Calu3 (cell line): ENCODE measurements at regions not wholly inside any gene's neighbourhood (a gene's known extent, or its start where the extent isn't known, plus 50 kb on each side); places are given as distances from the start of the nearest gene placed in this dataset.

Experiments
- BruUV-seq: library from RNA; stranded (reverse); fragments of 400-500 nt; replicated peaks from 2 replicates; lab custom pipeline; 2021; lab: Mats Ljungman, UMichigan
- CTCF ChIA-PET: fragments of 300-600 bp; sonication (Branson Sonifier 250); formaldehyde crosslinking; loops from one replicate; lab custom pipeline; 2022; ENCODE audit warnings: antibody characterized with exemption; lab: Charles Lee
- DNase-seq: peaks from one replicate; pipeline ENCODE4 v3.0.0; 2022
- H3K27ac Mint-ChIP-seq: one replicate; pipeline ENCODE4 v1.8.0; 2022; ENCODE audit warnings: mixed read lengths; ENCODE audit not compliant: unreplicated experiment
- H3K27me3 Mint-ChIP-seq: one replicate; pipeline ENCODE4 v1.8.0; 2022; ENCODE audit warnings: mixed read lengths; ENCODE audit not compliant: unreplicated experiment
- H3K36me3 Mint-ChIP-seq: one replicate; pipeline ENCODE4 v1.8.0; 2022; ENCODE audit warnings: mild to moderate bottlenecking, moderate library complexity, mixed read lengths; ENCODE audit not compliant: insufficient read depth, unreplicated experiment
- H3K4me1 Mint-ChIP-seq: one replicate; pipeline ENCODE4 v1.8.0; 2022; ENCODE audit warnings: mild to moderate bottlenecking, low read depth, mixed read lengths; ENCODE audit not compliant: unreplicated experiment
- H3K4me3 Mint-ChIP-seq: one replicate; pipeline ENCODE4 v1.8.0; 2022; ENCODE audit warnings: mild to moderate bottlenecking, low read depth, moderate library complexity, mixed read lengths; ENCODE audit not compliant: unreplicated experiment
- H3K9me3 Mint-ChIP-seq: one replicate; pipeline ENCODE4 v1.8.0; 2022; ENCODE audit warnings: low read depth, mixed read lengths; ENCODE audit not compliant: unreplicated experiment
- intact Hi-C: fragments of 100-400 bp; cut with micrococcal nuclease; formaldehyde crosslinking; loops from one replicate; pipeline ENCODE4 v1.10.0; 2022; ENCODE audit not compliant: unreplicated experiment
- TF ChIP-seq, protein P1 (sequence below): fragments of 200-600 bp; IDR thresholded peaks from one replicate; pipeline ENCODE4 v1.8.0; 2022; ENCODE audit warnings: antibody characterized with exemption; ENCODE audit not compliant: unreplicated experiment

GRCh38 chr2:145654746-145655145, 1134.8 kb upstream of the ZEB2 start:
- intact Hi-C loops: no loop called here
- Mint-ChIP-seq H3K4me3 (no peak overlapping the region), H3K27me3 (no peaks in the 10 kb centered on the region), H3K36me3 (no peaks in the 10 kb centered on the region), H3K9me3 (no peaks in the 10 kb centered on the region), H3K27ac (no peak overlapping the region), H3K4me1 (no peaks in the 10 kb centered on the region)
- CTCF ChIA-PET: no interaction called here
- BruUV-seq: no TSS peak
- DNase-seq: no peak
- TF ChIP-seq, protein P1, sequence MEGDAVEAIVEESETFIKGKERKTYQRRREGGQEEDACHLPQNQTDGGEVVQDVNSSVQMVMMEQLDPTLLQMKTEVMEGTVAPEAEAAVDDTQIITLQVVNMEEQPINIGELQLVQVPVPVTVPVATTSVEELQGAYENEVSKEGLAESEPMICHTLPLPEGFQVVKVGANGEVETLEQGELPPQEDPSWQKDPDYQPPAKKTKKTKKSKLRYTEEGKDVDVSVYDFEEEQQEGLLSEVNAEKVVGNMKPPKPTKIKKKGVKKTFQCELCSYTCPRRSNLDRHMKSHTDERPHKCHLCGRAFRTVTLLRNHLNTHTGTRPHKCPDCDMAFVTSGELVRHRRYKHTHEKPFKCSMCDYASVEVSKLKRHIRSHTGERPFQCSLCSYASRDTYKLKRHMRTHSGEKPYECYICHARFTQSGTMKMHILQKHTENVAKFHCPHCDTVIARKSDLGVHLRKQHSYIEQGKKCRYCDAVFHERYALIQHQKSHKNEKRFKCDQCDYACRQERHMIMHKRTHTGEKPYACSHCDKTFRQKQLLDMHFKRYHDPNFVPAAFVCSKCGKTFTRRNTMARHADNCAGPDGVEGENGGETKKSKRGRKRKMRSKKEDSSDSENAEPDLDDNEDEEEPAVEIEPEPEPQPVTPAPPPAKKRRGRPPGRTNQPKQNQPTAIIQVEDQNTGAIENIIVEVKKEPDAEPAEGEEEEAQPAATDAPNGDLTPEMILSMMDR: no peak

DNA sequence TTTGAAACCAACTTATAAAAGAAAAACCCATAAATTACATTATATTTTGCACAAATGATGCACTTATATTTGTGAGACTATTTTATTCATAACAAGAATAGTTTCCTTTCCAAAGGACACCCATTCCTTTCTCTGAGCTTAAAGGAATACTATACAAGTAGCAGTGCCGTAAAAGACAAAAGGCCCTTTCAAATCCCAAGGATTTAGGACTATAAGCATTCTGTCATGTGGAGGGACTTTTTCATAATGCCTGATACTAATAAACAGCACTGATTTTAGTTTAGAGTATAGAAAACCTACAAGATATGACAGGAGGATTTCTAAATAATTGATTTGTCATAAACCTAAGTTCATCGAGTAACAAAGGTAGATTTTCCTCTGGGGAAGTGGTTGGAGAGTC, 1134.2 kb upstream of the ZEB2 start:
- H3K27ac Mint-ChIP-seq: no peak overlapping the region
- TF ChIP-seq, protein P1: no peak
- no peak for DNase-seq
- CTCF ChIA-PET: no interaction called here
- H3K4me1 Mint-ChIP-seq: no peaks in the 10 kb centered on the region
- H3K9me3 Mint-ChIP-seq: no peaks in the 10 kb centered on the region
- no peak overlapping the region for H3K4me3 Mint-ChIP-seq
- no peaks in the 10 kb centered on the region for H3K36me3 Mint-ChIP-seq
- no TSS peak for BruUV-seq
- intact Hi-C loops: no loop called here
- no peaks in the 10 kb centered on the region for H3K27me3 Mint-ChIP-seq

DNA sequence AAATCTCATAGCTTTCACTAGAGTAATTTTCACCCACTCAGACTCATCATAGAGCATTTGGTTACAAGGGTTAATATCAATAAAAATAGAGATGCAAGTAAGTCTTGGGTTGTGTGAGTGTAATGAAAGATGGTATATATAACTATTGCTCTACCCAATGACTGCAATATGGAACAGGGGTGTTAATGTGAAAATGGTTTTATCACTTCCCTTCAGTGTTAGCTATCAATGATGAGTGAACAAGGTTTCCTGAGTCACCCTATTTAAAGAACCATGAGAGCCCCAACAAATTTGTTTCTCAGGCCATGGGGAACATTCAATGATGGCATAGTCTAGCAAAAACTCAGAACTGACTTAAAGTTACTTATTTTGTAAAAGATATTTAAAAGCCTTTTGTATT, 1133.6 kb upstream of the ZEB2 start:
- intact Hi-C loops: no loop called here
- Mint-ChIP-seq H3K36me3 (no peaks in the 10 kb centered on the region), H3K4me3 (no peak overlapping the region), H3K27ac (no peak overlapping the region), H3K4me1 (no peaks in the 10 kb centered on the region), H3K9me3 (no peaks in the 10 kb centered on the region), H3K27me3 (no peaks in the 10 kb centered on the region)
- no TSS peak for BruUV-seq
- TF ChIP-seq, protein P1: no peak
- CTCF ChIA-PET: no interaction called here
- DNase-seq: no peak

GRCh38 chr2:145652571-145653545, 1132.9 kb upstream of the ZEB2 start:
- BruUV-seq: no TSS peak
- Mint-ChIP-seq H3K27me3 (no peaks in the 10 kb centered on the region), H3K27ac (no peak overlapping the region), H3K9me3 (no peaks in the 10 kb centered on the region), H3K4me1 (no peaks in the 10 kb centered on the region), H3K4me3 (no peak overlapping the region), H3K36me3 (no peaks in the 10 kb centered on the region)
- TF ChIP-seq, protein P1: no peak
- CTCF ChIA-PET: no interaction called here
- intact Hi-C loops: no loop called here
- DNase-seq: no peak
